Bronchial epithelial cell (primary cell): ENCODE measurements at regions not wholly inside any gene's neighbourhood (a gene's known extent, or its start where the extent isn't known, plus 50 kb on each side); places are given as distances from the start of the nearest gene placed in this dataset.
"Not testable (repeated sequence)": the region's sequence is repeated elsewhere in the genome, so short reads cannot be mapped to it uniquely, and the experiment has no call there.

ENCODE experiments used
- DNase-seq: peaks from one replicate; pipeline ENCODE4 v3.0.0-alpha.2; 2010; ENCODE audit warnings: low read depth
- FAIRE-seq: peaks from 2 replicates; lab custom pipeline; 2011; peaks lifted over from hg19 to GRCh38; lab: Jason Lieb, UNC
- H3K27me3 ChIP-seq: 2 replicates; pipeline ENCODE4 v1.5.1; 2011; ENCODE audit warnings: low read length; ENCODE audit not compliant: control insufficient read depth, insufficient read depth
- H3K36me3 ChIP-seq: 2 replicates; pipeline ENCODE4 v1.5.1; 2011; ENCODE audit warnings: low read length; ENCODE audit not compliant: control insufficient read depth, insufficient read depth
- H3K4me3 ChIP-seq: 2 replicates; pipeline ENCODE4 v1.5.1; 2011; ENCODE audit warnings: mild to moderate bottlenecking, low read depth, low read length, control low read depth
- TF ChIP-seq, protein P1 (sequence below): IDR thresholded peaks from 2 replicates; pipeline ENCODE4 v1.5.1; 2011; ENCODE audit warnings: mild to moderate bottlenecking, moderate library complexity, low read length, control low read depth, inconsistent platforms; ENCODE audit not compliant: insufficient read depth, severe bottlenecking

DNA sequence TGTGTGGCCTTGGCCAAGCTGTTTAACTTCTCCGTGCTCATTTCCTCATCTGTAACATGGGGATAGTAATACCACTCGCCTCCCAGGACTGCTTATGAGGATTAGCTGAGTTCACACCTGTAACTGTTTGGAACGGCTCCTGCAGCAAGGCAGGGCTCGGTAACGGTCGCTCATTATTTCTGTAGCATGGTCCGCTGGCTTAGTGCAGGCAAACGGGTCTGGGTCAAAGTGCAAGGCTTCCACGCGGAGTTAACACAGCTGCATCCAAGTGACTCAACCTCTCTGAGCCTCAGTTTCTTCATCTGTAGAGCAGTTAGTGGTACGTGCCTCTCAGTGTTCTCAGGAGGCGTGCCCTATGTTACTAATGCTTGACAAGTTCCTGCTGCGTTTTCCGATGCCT lies 94.3 kb upstream of the YWHAQ start:
- H3K36me3 ChIP-seq = no peaks in the 10 kb centered on the region
- TF ChIP-seq, protein P1, sequence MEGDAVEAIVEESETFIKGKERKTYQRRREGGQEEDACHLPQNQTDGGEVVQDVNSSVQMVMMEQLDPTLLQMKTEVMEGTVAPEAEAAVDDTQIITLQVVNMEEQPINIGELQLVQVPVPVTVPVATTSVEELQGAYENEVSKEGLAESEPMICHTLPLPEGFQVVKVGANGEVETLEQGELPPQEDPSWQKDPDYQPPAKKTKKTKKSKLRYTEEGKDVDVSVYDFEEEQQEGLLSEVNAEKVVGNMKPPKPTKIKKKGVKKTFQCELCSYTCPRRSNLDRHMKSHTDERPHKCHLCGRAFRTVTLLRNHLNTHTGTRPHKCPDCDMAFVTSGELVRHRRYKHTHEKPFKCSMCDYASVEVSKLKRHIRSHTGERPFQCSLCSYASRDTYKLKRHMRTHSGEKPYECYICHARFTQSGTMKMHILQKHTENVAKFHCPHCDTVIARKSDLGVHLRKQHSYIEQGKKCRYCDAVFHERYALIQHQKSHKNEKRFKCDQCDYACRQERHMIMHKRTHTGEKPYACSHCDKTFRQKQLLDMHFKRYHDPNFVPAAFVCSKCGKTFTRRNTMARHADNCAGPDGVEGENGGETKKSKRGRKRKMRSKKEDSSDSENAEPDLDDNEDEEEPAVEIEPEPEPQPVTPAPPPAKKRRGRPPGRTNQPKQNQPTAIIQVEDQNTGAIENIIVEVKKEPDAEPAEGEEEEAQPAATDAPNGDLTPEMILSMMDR = no peak
- H3K4me3 ChIP-seq = no peak overlapping the region
- DNase-seq (no peak), FAIRE-seq (no peak)
- H3K27me3 ChIP-seq = peaks cover 2% of the 10 kb centered on the region

DNA sequence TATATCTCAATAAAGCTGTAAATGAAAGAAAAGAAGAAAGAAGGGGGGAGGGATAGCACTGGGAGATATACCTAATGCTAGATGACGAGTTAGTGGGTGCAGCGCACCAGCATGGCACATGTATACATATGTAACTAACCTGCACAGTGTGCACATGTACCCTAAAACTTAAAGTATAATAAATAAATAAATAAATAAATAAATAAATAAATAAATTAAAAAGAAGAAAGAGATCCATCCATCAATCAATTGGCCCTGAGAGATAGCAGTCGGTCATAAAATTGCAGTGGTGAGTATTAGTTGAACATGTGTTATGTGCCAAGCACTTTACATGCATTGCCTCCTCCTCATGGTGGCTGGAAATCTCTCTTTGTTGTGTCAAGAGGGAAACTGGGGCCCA lies 95.2 kb upstream of the YWHAQ start:
- H3K4me3 ChIP-seq, H3K27me3 ChIP-seq, DNase-seq, FAIRE-seq, H3K36me3 ChIP-seq: not testable (repeated sequence)

DNA sequence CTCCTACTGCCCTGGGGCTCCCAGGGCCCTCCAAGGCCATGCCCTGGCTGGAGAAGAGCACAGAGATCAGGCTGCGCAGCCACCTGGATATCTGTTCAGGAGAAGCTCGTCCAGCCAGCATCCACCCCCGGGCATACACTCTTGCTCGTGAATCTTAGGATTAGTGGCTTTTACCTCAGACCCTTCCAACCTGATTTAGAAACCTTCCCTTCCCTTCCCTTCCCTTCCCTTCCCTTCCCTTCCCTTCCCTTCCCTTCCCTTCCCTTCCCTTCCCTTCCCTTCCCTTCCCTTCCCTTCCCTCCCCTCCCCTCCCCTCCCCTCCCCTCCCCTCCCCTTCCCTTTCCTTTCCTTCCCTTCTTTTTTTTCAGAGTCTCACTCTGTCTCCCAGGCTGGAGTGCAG lies 99.7 kb upstream of the YWHAQ start:
- H3K4me3 ChIP-seq, DNase-seq, H3K27me3 ChIP-seq, FAIRE-seq, H3K36me3 ChIP-seq: not testable (repeated sequence)

GRCh38 chr2:9732824-9733223 lies 102.0 kb upstream of the YWHAQ start:
- no peak for FAIRE-seq
- Histone ChIP-seq H3K4me3 (no peak overlapping the region), H3K36me3 (no peaks in the 10 kb centered on the region), H3K27me3 (no peaks in the 10 kb centered on the region)
- no peak for DNase-seq
- TF ChIP-seq, protein P1 = no peak

DNA sequence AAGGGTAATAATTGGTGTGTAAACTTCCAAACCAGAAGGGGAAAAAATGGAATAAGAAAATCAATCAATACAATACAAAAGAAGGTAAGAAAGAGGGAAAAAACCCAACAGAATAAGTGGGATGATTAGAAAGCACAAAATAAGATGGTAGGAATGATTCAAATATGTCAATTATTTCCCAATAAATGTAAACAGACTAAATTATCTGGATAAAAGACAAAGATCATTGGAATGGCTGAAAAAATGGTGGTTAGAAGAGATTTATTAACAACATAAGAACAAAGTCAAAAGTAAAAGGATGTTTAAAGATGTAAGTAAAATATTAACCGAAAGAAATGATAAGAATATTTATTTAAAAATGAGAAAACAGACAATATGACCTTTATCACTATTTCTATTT lies 103.5 kb upstream of the YWHAQ start:
- TF ChIP-seq, protein P1 = no peak
- DNase-seq (no peak), FAIRE-seq (no peak)
- Histone ChIP-seq H3K4me3 (no peak overlapping the region), H3K36me3 (no peaks in the 10 kb centered on the region), H3K27me3 (no peaks in the 10 kb centered on the region)

GRCh38 chr2:9735335-9735734 lies 104.5 kb upstream of the YWHAQ start:
- Histone ChIP-seq H3K4me3 (no peak overlapping the region), H3K36me3 (no peaks in the 10 kb centered on the region), H3K27me3 (no peaks in the 10 kb centered on the region)
- FAIRE-seq (no peak), DNase-seq (no peak)
- TF ChIP-seq, protein P1 = no peak

DNA sequence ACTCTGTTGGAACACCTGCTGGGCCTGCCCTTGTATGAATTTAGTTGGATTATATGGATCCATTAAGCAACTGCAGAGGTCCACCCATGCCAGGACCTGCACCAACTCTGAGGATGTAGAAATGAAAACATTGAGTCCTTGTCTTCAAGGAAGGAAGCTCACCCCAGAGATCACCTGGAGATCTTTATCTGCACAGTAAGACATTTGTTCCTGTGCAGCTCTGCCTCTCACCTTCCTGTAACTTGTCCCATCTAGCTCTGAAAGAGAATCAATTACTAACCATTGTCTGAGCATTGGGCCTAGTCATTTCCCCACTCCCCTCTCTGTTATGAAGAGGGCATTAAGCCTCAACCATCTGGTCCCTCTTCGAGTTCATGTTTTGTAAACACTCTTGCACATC lies 105.2 kb upstream of the YWHAQ start:
- DNase-seq (no peak), FAIRE-seq (peak; percentile 7)
- H3K36me3 ChIP-seq = no peaks in the 10 kb centered on the region
- TF ChIP-seq, protein P1 = no peak
- H3K27me3 ChIP-seq = no peaks in the 10 kb centered on the region
- no peak overlapping the region for H3K4me3 ChIP-seq
